A549 (cell line): ENCODE measurements at regions not wholly inside any gene's neighbourhood (a gene's known extent, or its start where the extent isn't known, plus 50 kb on each side); places are given as distances from the start of the nearest gene placed in this dataset.

Source experiments
- ATAC-seq, 2 experiments: fragments of 200-7000 bp in 1 of 2; fragments of >200 bp in 1 of 2; cut with Nextera tagmentation in 1 of 2; cut with Tn5 transposase in 1 of 2; 3 replicates each; pipeline versions ENCODE4 v1.8.0 to v1.9.1; 2018 to 2020; ENCODE audit warnings: mild to moderate bottlenecking in 1 of 2, moderate library complexity in 1 of 2
- CTCF ChIA-PET: fragments of 300-600 bp; sonication (Branson Sonifier 250); formaldehyde crosslinking; extraction: SDS; loops from one replicate; lab custom pipeline; 2021; ENCODE audit warnings: antibody characterized with exemption, inconsistent platforms; lab: Yijun Ruan, JAX
- POLR2A ChIA-PET: fragments of 350-600 bp; formaldehyde crosslinking; extraction: SDS; loops from one replicate; lab custom pipeline; 2021; ENCODE audit warnings: antibody characterized with exemption, inconsistent platforms; lab: Yijun Ruan, JAX
- DNase-seq, 2 experiments: peaks; one replicate each; pipeline versions ENCODE4 v3.0.0 to v3.0.0-alpha.2; 2011 to 2016; ENCODE audit warnings: low read depth in 1 of 2, low spot score in 1 of 2
- FAIRE-seq: peaks from 2 replicates; lab custom pipeline; 2011; peaks lifted over from hg19 to GRCh38; lab: Jason Lieb, UNC
- H3K27ac ChIP-seq, 2 experiments: fragments of >200 bp; sonication (Bioruptor Twin); formaldehyde crosslinking; 3 replicates each; pipeline ENCODE4 v1.5.1; 2016 to 2017
- H3K4me1 ChIP-seq: fragments of >200 bp; sonication (Bioruptor Twin); formaldehyde crosslinking; 3 replicates; pipeline ENCODE4 v1.6.1; 2016
- H3K4me2 ChIP-seq: fragments of >200 bp; sonication (Bioruptor Twin); formaldehyde crosslinking; 3 replicates; pipeline ENCODE4 v1.6.1; 2016
- H3K4me3 ChIP-seq: fragments of >200 bp; sonication (Bioruptor Twin); formaldehyde crosslinking; 3 replicates; pipeline ENCODE4 v1.5.1; 2016
- H3K9me3 ChIP-seq: fragments of >200 bp; sonication (Bioruptor Twin); formaldehyde crosslinking; 3 replicates; pipeline ENCODE4 v1.6.1; 2016
- BHLHE40 ChIP-seq: IDR thresholded peaks from 2 replicates; pipeline ENCODE4 v1.6.1; 2012; ENCODE audit warnings: low read depth, low read length, inconsistent platforms
- CBX8 ChIP-seq: fragments of 200-600 bp; sonication (generic); IDR thresholded peaks from 2 replicates; pipeline ENCODE4 v1.6.1; 2016
- E2F6 ChIP-seq: IDR thresholded peaks from 2 replicates; pipeline ENCODE4 v1.6.1; 2012; ENCODE audit warnings: low read depth, borderline replicate concordance
- EHMT2 ChIP-seq: fragments of 200-600 bp; sonication (generic); IDR thresholded peaks from 2 replicates; pipeline ENCODE4 v1.6.1; 2016; ENCODE audit warnings: antibody characterized with exemption, low read depth, mild to moderate bottlenecking, moderate library complexity
- FOSB ChIP-seq: fragments of 250-450 bp; sonication (Bioruptor Pico); IDR thresholded peaks from 2 replicates; pipeline ENCODE4 v1.5.0; 2020; ENCODE audit warnings: mild to moderate bottlenecking, moderate library complexity
- HDAC2 ChIP-seq: fragments of 200-600 bp; sonication (generic); IDR thresholded peaks from 2 replicates; pipeline ENCODE4 v1.6.1; 2016
- HOXB13 ChIP-seq: fragments of 250-450 bp; sonication (Bioruptor Pico); IDR thresholded peaks from 2 replicates; pipeline ENCODE4 v1.5.0; 2020; ENCODE audit warnings: low read depth, mild to moderate bottlenecking, moderate library complexity
- KDM1A ChIP-seq: fragments of 200-600 bp; sonication (generic); IDR thresholded peaks from 2 replicates; pipeline ENCODE4 v1.6.1; 2016; ENCODE audit warnings: low read depth, mild to moderate bottlenecking
- MAFK ChIP-seq: fragments of 450-650 bp; IDR thresholded peaks from 2 replicates; pipeline ENCODE4 v1.6.1; 2014; ENCODE audit not compliant: partially characterized antibody
- MAZ ChIP-seq: fragments of 150-350 bp; IDR thresholded peaks from 2 replicates; pipeline ENCODE4 v1.6.1; 2014; ENCODE audit warnings: antibody characterized with exemption, low read depth, low read length, borderline replicate concordance
- NFE2L2 ChIP-seq: fragments of 150-350 bp; conservative IDR thresholded peaks from 2 replicates; pipeline ENCODE4 v1.6.1; 2014; ENCODE audit warnings: low read length
- NR3C1 ChIP-seq: fragments of >200 bp; sonication (Bioruptor Twin); formaldehyde crosslinking; IDR thresholded peaks from 3 replicates; pipeline ENCODE4 v1.6.1; 2017
- POLR2A ChIP-seq: IDR thresholded peaks from 2 replicates; pipeline ENCODE4 v1.6.1; 2012; ENCODE audit warnings: mild to moderate bottlenecking, low read length
- RAD21 ChIP-seq, 2 experiments: fragments of >200 bp in 1 of 2; sonication (Bioruptor Twin) in 1 of 2; formaldehyde crosslinking in 1 of 2; IDR thresholded peaks in 1 of 2; conservative IDR thresholded peaks in 1 of 2; 2 replicates in 1 of 2; 3 replicates in 1 of 2; pipeline ENCODE4 v1.6.1; 2012 to 2018; ENCODE audit warnings: inconsistent platforms in 1 of 2
- RNF2 ChIP-seq: fragments of 200-600 bp; sonication (generic); IDR thresholded peaks from 2 replicates; pipeline ENCODE4 v1.6.1; 2016; ENCODE audit warnings: low read depth, mild to moderate bottlenecking, antibody characterized with exemption, moderate library complexity, borderline replicate concordance
- SREBF2 ChIP-seq: fragments of 450-650 bp; IDR thresholded peaks from 2 replicates; pipeline ENCODE4 v1.6.1; 2014; ENCODE audit warnings: mild to moderate bottlenecking, moderate library complexity
- ZC3H11A ChIP-seq: fragments of 450-650 bp; IDR thresholded peaks from 2 replicates; pipeline ENCODE4 v1.6.1; 2014; ENCODE audit warnings: antibody characterized with exemption, mild to moderate bottlenecking
- ZFP36 ChIP-seq: fragments of 450-650 bp; IDR thresholded peaks from 2 replicates; pipeline ENCODE4 v1.6.1; 2014; ENCODE audit warnings: borderline replicate concordance; ENCODE audit not compliant: partially characterized antibody
- ZSCAN20 ChIP-seq: fragments of 250-450 bp; sonication (Bioruptor Pico); IDR thresholded peaks from 2 replicates; pipeline ENCODE4 v1.8.0; 2022; ENCODE audit warnings: mild to moderate bottlenecking, moderate library complexity
- WGBS: methylation state at CpG from one replicate; pipeline ENCODE4 v1.1.6; 2017; ENCODE audit errors: missing lambda C conversion rate; 5-methylcytosine and 5-hydroxymethylcytosine counted together
- TF ChIP-seq, protein P1 (sequence below): fragments of 450-650 bp; IDR thresholded peaks from 2 replicates; pipeline ENCODE4 v1.6.1; 2014; ENCODE audit warnings: antibody characterized with exemption
- TF ChIP-seq, protein P2 (sequence below): fragments of >200 bp; sonication (Bioruptor Twin); formaldehyde crosslinking; IDR thresholded peaks from 3 replicates; pipeline ENCODE4 v1.6.1; 2016
- TF ChIP-seq, protein P3 (sequence below): fragments of 200-600 bp; sonication (generic); IDR thresholded peaks from 2 replicates; pipeline ENCODE4 v1.6.1; 2016; ENCODE audit warnings: antibody characterized with exemption, mild to moderate bottlenecking, moderate library complexity
- TF ChIP-seq, protein P4 (sequence below): fragments of >200 bp; sonication (Bioruptor Twin); formaldehyde crosslinking; IDR thresholded peaks from 2 replicates; pipeline ENCODE4 v1.6.1; 2016

- ChIA-PET POLR2A (no interaction called here), CTCF (interaction anchor here (0.6 kb wide), 1 partner anchor 33 kb away, joined by 4 read pairs; no protein-coding TSS in a partner anchor)
- TF ChIP-seq RNF2 (no peak), RAD21 (conservative IDR thresholded peaks at IDR 0.05 in 1 of 2, IDR thresholded peaks at IDR 0.05 in 1 of 2) (no peak), MAFK (peak; percentile 78)
- TF ChIP-seq, all 56 proteins: peak for 1
- Histone ChIP-seq H3K4me2 (no peak overlapping the region), H3K4me1 (no peaks in the 10 kb centered on the region), H3K9me3 (no peaks in the 10 kb centered on the region), H3K27ac (no peak overlapping the region), H3K4me3 (no peak overlapping the region)
- no peak for FAIRE-seq
- no peak for ATAC-seq
- DNase-seq: no peak
These were observed 68.3 kb upstream of the DAZL start for GRCh38 chr3:16673530-16673929.

GRCh38 chr3:16675805-16676204, 70.6 kb upstream of the DAZL start:
- Histone ChIP-seq H3K9me3 (no peaks in the 10 kb centered on the region), H3K27ac (no peak overlapping the region), H3K4me3 (no peak overlapping the region), H3K4me2 (no peak overlapping the region), H3K4me1 (no peaks in the 10 kb centered on the region)
- no peak for TF ChIP-seq ZSCAN20 (CRISPR knock-in tag)
- TF ChIP-seq BHLHE40: no peak
- TF ChIP-seq E2F6: no peak
- TF ChIP-seq, protein P1, sequence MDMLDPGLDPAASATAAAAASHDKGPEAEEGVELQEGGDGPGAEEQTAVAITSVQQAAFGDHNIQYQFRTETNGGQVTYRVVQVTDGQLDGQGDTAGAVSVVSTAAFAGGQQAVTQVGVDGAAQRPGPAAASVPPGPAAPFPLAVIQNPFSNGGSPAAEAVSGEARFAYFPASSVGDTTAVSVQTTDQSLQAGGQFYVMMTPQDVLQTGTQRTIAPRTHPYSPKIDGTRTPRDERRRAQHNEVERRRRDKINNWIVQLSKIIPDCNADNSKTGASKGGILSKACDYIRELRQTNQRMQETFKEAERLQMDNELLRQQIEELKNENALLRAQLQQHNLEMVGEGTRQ: no peak
- TF ChIP-seq SREBF2: no peak
- ATAC-seq (no peak), DNase-seq (no peak), FAIRE-seq (no peak)
- ChIA-PET CTCF (no interaction called here), POLR2A (no interaction called here)

DNA sequence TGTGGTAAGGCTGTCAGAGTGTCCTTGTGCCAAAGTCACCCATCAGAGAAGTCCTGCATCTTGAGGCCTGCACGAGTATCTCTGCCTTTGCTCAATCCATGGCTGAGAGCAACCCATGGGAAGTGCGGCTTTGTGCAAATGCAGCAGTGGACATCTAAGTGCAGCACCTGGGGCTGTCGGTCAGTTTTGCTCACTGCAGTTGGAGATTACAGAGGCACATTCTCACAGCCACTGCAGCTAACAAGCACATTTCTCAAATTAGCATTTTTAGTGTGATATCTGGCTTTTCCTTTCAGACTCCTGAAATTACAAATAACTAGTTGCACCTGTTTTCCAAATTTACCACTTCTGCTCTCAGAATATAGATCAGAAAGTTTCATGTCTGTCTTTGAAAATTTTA, 81.5 kb upstream of the DAZL start:
- no peak for DNase-seq
- TF ChIP-seq ZSCAN20 (CRISPR knock-in tag): no peak
- TF ChIP-seq NR3C1: no peak
- TF ChIP-seq ZFP36: no peak
- no peak for TF ChIP-seq EHMT2
- no peak for TF ChIP-seq MAFK
- TF ChIP-seq, protein P2, sequence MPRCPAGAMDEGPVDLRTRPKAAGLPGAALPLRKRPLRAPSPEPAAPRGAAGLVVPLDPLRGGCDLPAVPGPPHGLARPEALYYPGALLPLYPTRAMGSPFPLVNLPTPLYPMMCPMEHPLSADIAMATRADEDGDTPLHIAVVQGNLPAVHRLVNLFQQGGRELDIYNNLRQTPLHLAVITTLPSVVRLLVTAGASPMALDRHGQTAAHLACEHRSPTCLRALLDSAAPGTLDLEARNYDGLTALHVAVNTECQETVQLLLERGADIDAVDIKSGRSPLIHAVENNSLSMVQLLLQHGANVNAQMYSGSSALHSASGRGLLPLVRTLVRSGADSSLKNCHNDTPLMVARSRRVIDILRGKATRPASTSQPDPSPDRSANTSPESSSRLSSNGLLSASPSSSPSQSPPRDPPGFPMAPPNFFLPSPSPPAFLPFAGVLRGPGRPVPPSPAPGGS: no peak
- TF ChIP-seq HOXB13 (CRISPR knock-in tag): no peak
- TF ChIP-seq NFE2L2: no peak
- POLR2A ChIA-PET: no interaction called here
- FAIRE-seq: no peak
- no peaks in the 10 kb centered on the region for H3K9me3 ChIP-seq
- 50% methylated on average over 3 of the region's 3 CpGs for WGBS
- no peaks in the 10 kb centered on the region for H3K4me1 ChIP-seq
- H3K4me3 ChIP-seq: no peak overlapping the region
- H3K27ac ChIP-seq: no peak overlapping the region
- H3K4me2 ChIP-seq: no peak overlapping the region
- no peak for ATAC-seq
- CTCF ChIA-PET: no interaction called here

DNA sequence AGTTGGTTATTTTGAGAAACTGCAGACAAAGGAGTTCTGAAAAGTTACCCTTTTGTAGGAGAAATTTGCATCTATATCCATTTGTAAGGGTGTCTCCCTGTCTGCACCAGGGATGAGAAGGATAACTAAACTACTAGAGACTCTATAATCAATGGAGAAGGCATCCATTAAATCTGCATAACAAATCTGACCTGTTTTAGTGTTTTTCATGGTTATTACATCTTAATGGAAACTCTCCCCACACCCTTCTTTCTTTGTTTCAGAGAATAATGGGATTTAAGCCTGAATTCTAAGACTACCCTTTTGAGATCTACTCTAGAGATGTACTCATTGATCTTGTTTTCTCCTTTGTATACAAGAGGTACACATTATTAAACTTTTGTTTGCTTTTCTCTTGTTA, 82.0 kb upstream of the DAZL start:
- H3K4me1 ChIP-seq: no peaks in the 10 kb centered on the region
- ATAC-seq (no peak), DNase-seq (no peak), FAIRE-seq (no peak)
- TF ChIP-seq NFE2L2 (no peak), POLR2A (no peak), MAZ (no peak), CBX8 (no peak), NR3C1 (no peak), FOSB (no peak), RAD21 (conservative IDR thresholded peaks at IDR 0.05 in 1 of 2, IDR thresholded peaks at IDR 0.05 in 1 of 2) (no peak), HDAC2 (no peak), ZC3H11A (no peak), KDM1A (no peak)
- TF ChIP-seq, protein P3, sequence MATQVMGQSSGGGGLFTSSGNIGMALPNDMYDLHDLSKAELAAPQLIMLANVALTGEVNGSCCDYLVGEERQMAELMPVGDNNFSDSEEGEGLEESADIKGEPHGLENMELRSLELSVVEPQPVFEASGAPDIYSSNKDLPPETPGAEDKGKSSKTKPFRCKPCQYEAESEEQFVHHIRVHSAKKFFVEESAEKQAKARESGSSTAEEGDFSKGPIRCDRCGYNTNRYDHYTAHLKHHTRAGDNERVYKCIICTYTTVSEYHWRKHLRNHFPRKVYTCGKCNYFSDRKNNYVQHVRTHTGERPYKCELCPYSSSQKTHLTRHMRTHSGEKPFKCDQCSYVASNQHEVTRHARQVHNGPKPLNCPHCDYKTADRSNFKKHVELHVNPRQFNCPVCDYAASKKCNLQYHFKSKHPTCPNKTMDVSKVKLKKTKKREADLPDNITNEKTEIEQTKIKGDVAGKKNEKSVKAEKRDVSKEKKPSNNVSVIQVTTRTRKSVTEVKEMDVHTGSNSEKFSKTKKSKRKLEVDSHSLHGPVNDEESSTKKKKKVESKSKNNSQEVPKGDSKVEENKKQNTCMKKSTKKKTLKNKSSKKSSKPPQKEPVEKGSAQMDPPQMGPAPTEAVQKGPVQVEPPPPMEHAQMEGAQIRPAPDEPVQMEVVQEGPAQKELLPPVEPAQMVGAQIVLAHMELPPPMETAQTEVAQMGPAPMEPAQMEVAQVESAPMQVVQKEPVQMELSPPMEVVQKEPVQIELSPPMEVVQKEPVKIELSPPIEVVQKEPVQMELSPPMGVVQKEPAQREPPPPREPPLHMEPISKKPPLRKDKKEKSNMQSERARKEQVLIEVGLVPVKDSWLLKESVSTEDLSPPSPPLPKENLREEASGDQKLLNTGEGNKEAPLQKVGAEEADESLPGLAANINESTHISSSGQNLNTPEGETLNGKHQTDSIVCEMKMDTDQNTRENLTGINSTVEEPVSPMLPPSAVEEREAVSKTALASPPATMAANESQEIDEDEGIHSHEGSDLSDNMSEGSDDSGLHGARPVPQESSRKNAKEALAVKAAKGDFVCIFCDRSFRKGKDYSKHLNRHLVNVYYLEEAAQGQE: no peak
- TF ChIP-seq, protein P4, sequence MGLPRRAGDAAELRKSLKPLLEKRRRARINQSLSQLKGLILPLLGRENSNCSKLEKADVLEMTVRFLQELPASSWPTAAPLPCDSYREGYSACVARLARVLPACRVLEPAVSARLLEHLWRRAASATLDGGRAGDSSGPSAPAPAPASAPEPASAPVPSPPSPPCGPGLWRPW: no peak
- no peak overlapping the region for H3K4me3 ChIP-seq
- H3K9me3 ChIP-seq: no peaks in the 10 kb centered on the region
- no peak overlapping the region for H3K4me2 ChIP-seq
- POLR2A ChIA-PET: no interaction called here
- CTCF ChIA-PET: no interaction called here
- no peak overlapping the region for H3K27ac ChIP-seq
